HG02798 (cell line): ENCODE measurements at regions not wholly inside any gene's neighbourhood (a gene's known extent, or its start where the extent isn't known, plus 50 kb on each side); places are given as distances from the start of the nearest gene placed in this dataset.

Experiments
- ATAC-seq: cut with Tn5 transposase; IDR thresholded peaks from one replicate; pipeline ENCODE4 v1.9.1; 2021; ENCODE audit warnings: mild to moderate bottlenecking; ENCODE audit not compliant: unreplicated experiment, poor library complexity

GRCh38 chr12:4223273-4223845 lies 50.2 kb upstream of the CCND2 start:
- ATAC-seq: no peak

- no peak for ATAC-seq
Observed at GRCh38 chr12:4221258-4221620, 52.3 kb upstream of the CCND2 start.

- ATAC-seq: no peak
Observed at GRCh38 chr12:4220536-4221257, 52.9 kb upstream of the CCND2 start.

- no peak for ATAC-seq
Observed at GRCh38 chr12:4217091-4217490, 56.5 kb upstream of the CCND2 start.

- ATAC-seq: peak; percentile 9
Observed at GRCh38 chr12:4216187-4216927, 57.2 kb upstream of the CCND2 start.

GRCh38 chr12:4215229-4216186 lies 58.1 kb upstream of the CCND2 start:
- peak; percentile 65 for ATAC-seq

- ATAC-seq: peak; percentile 18
Observed at GRCh38 chr12:4214877-4215228, 58.7 kb upstream of the CCND2 start.

GRCh38 chr12:4213471-4213870 lies 60.1 kb upstream of the CCND2 start:
- no peak for ATAC-seq

- no peak for ATAC-seq
Observed at GRCh38 chr12:4212845-4213244, 60.7 kb upstream of the CCND2 start.

- no peak for ATAC-seq
Observed at GRCh38 chr12:4211372-4211771, 62.2 kb upstream of the CCND2 start.

GRCh38 chr12:4210183-4210582 lies 63.4 kb upstream of the CCND2 start:
- no peak for ATAC-seq

- no peak for ATAC-seq
Observed at GRCh38 chr12:4206470-4206869, 67.1 kb upstream of the CCND2 start.

- no peak for ATAC-seq
Observed at GRCh38 chr12:4203772-4204376, 69.7 kb upstream of the CCND2 start.

- ATAC-seq: no peak
Observed at GRCh38 chr12:4202918-4203317, 70.6 kb upstream of the CCND2 start.

- ATAC-seq: no peak
Observed at GRCh38 chr12:4202487-4202886, 71.1 kb upstream of the CCND2 start.

GRCh38 chr12:4201333-4202100 lies 72.0 kb upstream of the CCND2 start:
- no peak for ATAC-seq

GRCh38 chr12:4197922-4198763 lies 75.4 kb upstream of the CCND2 start:
- ATAC-seq: no peak

GRCh38 chr12:4196805-4197420 lies 76.6 kb upstream of the CCND2 start:
- no peak for ATAC-seq
